MCF 10A (cell line): ENCODE measurements at regions not wholly inside any gene's neighbourhood (a gene's known extent, or its start where the extent isn't known, plus 50 kb on each side); places are given as distances from the start of the nearest gene placed in this dataset.

Experiments used
- BruUV-seq: library from RNA; stranded (reverse); fragments of 400-500 nt; replicated peaks from 2 replicates; lab custom pipeline; 2021; lab: Mats Ljungman, UMichigan
- CTCF ChIA-PET: fragments of 300-600 bp; sonication (Branson Sonifier 250); formaldehyde crosslinking; extraction: SDS; loops from one replicate; lab custom pipeline; 2021; ENCODE audit warnings: antibody characterized with exemption, inconsistent platforms; lab: Yijun Ruan, JAX
- POLR2A ChIA-PET: fragments of 300-600, 350-650 bp; sonication (Branson Sonifier 250); formaldehyde crosslinking; extraction: SDS; loops from one replicate; lab custom pipeline; 2020; ENCODE audit warnings: antibody characterized with exemption, inconsistent platforms; lab: Yijun Ruan, JAX
- DNase-seq: peaks from one replicate; pipeline ENCODE4 v3.0.0-alpha.2; 2018; ENCODE audit not compliant: unreplicated experiment
- H3K27ac Mint-ChIP-seq: one replicate; pipeline ENCODE4 v1.8.0; 2022; ENCODE audit warnings: mild to moderate bottlenecking, low read depth, mixed read lengths; ENCODE audit not compliant: unreplicated experiment
- H3K27me3 Mint-ChIP-seq: one replicate; pipeline ENCODE4 v1.8.0; 2022; ENCODE audit warnings: mixed read lengths; ENCODE audit not compliant: insufficient read depth, unreplicated experiment
- H3K36me3 Mint-ChIP-seq: one replicate; pipeline ENCODE4 v1.8.0; 2022; ENCODE audit warnings: mild to moderate bottlenecking, moderate library complexity, mixed read lengths; ENCODE audit not compliant: insufficient read depth, unreplicated experiment
- H3K4me1 Mint-ChIP-seq: one replicate; pipeline ENCODE4 v1.8.0; 2022; ENCODE audit warnings: mixed read lengths; ENCODE audit not compliant: insufficient read depth, unreplicated experiment
- H3K4me3 Mint-ChIP-seq: one replicate; pipeline ENCODE4 v1.8.0; 2022; ENCODE audit warnings: mild to moderate bottlenecking, moderate library complexity, mixed read lengths; ENCODE audit not compliant: unreplicated experiment
- H3K9me3 Mint-ChIP-seq: one replicate; pipeline ENCODE4 v1.8.0; 2022; ENCODE audit warnings: mixed read lengths; ENCODE audit not compliant: unreplicated experiment
- CTCF ChIP-seq: fragments of 200-600 bp; IDR thresholded peaks from one replicate; pipeline ENCODE4 v1.8.0; 2022; ENCODE audit warnings: antibody characterized with exemption, mild to moderate bottlenecking; ENCODE audit not compliant: unreplicated experiment
- intact Hi-C: fragments of 100-400 bp; cut with micrococcal nuclease; formaldehyde crosslinking; loops from 2 replicates; pipeline ENCODE4 v1.14.1; 2022

GRCh38 chr14:53744857-53745256 lies 211.8 kb downstream of the BMP4 start:
- Mint-ChIP-seq H3K9me3 (no peaks in the 10 kb centered on the region), H3K27me3 (no peaks in the 10 kb centered on the region), H3K36me3 (no peaks in the 10 kb centered on the region), H3K27ac (no peak overlapping the region), H3K4me1 (peaks cover 5% of the 10 kb centered on the region), H3K4me3 (no peak overlapping the region)
- intact Hi-C loops: no loop called here
- no peak for DNase-seq
- POLR2A ChIA-PET: no interaction called here
- TF ChIP-seq CTCF: no peak
- CTCF ChIA-PET: interaction anchor here (0.7 kb wide), 1 partner anchor 427 kb away, joined by 4 read pairs; no protein-coding TSS in a partner anchor
- BruUV-seq: no TSS peak

DNA sequence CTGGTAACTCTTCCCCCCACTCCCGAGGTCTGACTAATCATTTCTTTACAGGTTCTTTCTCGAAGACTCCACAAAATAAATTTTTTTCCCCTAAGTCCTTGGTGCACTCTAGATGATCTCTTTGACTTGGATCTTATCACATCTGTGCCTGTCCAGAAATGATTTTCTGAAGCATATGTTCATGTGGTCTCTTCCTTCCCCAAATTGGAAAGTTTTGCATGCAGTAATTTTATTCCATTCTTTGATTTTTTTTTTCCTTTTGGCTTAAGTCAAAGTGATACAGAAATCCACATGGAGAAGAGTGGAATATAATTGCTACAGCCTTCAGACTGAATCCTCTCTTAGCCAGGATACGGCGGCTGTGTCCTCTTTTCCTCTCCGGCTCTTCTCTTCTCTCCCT lies 213.3 kb downstream of the BMP4 start:
- no peak for DNase-seq
- BruUV-seq: no TSS peak
- H3K4me1 Mint-ChIP-seq: peaks cover 5% of the 10 kb centered on the region
- H3K4me3 Mint-ChIP-seq: no peak overlapping the region
- H3K27me3 Mint-ChIP-seq: no peaks in the 10 kb centered on the region
- intact Hi-C loops: no loop called here
- ChIA-PET POLR2A (no interaction called here), CTCF (no interaction called here)
- no peak for TF ChIP-seq CTCF
- no peaks in the 10 kb centered on the region for H3K9me3 Mint-ChIP-seq
- no peak overlapping the region for H3K27ac Mint-ChIP-seq
- H3K36me3 Mint-ChIP-seq: no peaks in the 10 kb centered on the region

DNA sequence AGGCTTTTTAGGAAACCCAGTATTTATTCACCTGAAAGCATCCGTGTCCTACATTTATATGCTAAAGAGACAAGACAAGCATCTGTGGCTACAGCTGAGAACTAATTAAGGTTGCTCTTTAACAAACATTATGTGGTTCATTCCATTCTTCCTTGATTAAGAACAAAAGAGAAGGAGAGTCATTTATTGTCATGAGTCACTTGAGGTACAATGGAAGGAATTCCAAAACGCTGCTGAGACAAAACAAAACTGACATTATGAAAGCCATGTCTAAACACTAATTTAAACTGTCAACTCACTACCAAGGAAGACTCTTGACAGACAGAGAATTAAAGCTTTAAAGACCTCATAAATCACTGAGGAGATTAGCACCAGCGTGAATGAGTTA lies 214.4 kb downstream of the BMP4 start:
- intact Hi-C loops: no loop called here
- no TSS peak for BruUV-seq
- Mint-ChIP-seq H3K9me3 (no peaks in the 10 kb centered on the region), H3K36me3 (no peaks in the 10 kb centered on the region), H3K27ac (no peak overlapping the region), H3K27me3 (no peaks in the 10 kb centered on the region), H3K4me1 (peaks cover 5% of the 10 kb centered on the region), H3K4me3 (no peak overlapping the region)
- TF ChIP-seq CTCF: no peak
- no peak for DNase-seq
- POLR2A ChIA-PET: no interaction called here
- CTCF ChIA-PET: no interaction called here

- H3K4me3 Mint-ChIP-seq: no peak overlapping the region
- ChIA-PET POLR2A (interaction anchor here (0.6 to 1.2 kb wide), 2 partner anchors 16 to 127 kb away, joined by 3 read pairs; no protein-coding TSS in a partner anchor), CTCF (interaction anchor here (0.5 kb wide), 1 partner anchor 1161 kb away, joined by 4 read pairs; the partner anchor contains the start of gene GCH1)
- no peaks in the 10 kb centered on the region for H3K36me3 Mint-ChIP-seq
- no peak for TF ChIP-seq CTCF
- H3K9me3 Mint-ChIP-seq: no peaks in the 10 kb centered on the region
- DNase-seq: no peak
- H3K4me1 Mint-ChIP-seq: peaks cover 5% of the 10 kb centered on the region
- intact Hi-C loops: no loop called here
- BruUV-seq: no TSS peak
- H3K27me3 Mint-ChIP-seq: no peaks in the 10 kb centered on the region
- no peak overlapping the region for H3K27ac Mint-ChIP-seq
Observed at GRCh38 chr14:53741479-53742232, 215.0 kb downstream of the BMP4 start.
